ENCODE measurements at regions not wholly inside any gene's neighbourhood (a gene's known extent, or its start where the extent isn't known, plus 50 kb on each side); places are given as distances from the start of the nearest gene placed in this dataset.
"Not testable (repeated sequence)": the region's sequence is repeated elsewhere in the genome, so short reads cannot be mapped to it uniquely, and the experiment has no call there.

GRCh38 chr13:90732049-90732448, 615.4 kb upstream of the MIR17HG start:
- no peak for DNase-seq

DNA sequence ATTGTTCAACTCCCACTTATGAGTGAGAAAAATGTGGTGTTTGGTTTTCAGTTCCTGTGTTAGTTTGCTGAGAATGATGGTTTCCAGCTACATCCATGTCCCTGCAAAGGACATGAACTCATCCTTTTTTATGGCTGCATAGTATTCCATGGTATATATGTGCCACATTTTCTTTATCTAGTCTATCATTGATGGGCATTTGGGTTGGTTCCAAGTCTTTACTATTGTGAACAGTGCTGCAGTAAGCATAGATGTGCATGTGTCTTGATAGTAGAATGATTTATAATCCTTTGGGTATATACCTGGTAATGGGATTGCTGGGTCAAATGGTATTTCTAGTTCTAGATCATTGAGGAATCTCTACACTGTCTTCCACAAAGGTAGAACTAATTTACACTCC, 613.0 kb upstream of the MIR17HG start:
- not testable (repeated sequence) for DNase-seq

DNA sequence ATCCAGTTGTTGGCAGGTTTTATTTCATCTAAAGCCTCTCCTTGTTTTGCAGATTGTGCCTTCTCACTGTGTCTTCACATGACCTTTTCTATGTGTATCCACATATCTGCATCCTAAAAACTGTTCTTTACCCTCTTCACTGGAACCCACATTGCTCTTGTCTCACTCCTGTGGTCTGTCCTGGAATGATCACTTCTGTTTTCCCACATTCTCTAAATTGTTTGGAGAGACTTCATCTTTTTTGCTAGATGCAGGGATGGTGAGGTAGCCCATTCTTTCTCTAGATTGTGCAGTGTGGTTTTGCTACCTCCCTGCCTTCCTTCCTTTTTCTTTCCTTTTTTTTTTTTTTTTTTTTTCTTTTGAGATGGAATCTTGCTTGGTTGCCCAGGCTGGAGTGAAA, 608.6 kb upstream of the MIR17HG start:
- DNase-seq = no peak

DNA sequence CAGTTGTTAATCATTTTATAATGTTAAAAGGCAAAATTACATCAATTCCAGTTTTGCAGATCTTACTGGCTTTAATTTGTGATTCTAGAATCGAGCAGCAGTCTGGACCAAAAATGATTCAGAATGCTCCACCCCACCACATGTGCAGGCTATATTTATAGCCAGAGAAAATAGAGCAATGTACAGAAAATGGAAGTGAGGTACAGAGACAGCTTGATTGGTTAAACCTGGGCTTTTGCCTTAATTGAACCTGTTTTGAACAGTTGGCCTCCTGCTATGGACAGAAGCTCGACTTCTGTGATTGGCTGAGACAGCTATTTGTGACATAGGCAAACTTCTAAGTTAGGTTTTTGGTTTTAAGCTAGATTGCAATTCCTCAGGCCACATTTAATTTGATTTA, 607.4 kb upstream of the MIR17HG start:
- DNase-seq = no peak

DNA sequence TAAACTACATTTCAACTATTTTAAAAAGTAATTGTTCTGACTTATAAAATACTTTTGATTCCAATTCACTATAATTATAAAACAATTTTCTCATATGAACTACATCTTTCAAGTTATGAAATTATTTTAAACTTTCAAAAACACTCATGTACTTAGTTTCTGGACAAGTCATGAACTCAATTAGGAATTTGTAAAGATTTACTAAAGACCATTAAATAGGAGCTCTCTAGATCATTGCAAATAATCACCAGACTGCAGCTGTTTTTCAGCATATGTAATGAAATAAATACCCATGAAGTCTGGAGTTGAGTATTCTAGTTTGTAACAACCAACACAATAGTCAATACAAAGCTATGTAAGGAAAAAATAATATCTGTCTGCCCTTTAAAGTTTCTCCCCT, 605.1 kb upstream of the MIR17HG start:
- no peak for DNase-seq

DNA sequence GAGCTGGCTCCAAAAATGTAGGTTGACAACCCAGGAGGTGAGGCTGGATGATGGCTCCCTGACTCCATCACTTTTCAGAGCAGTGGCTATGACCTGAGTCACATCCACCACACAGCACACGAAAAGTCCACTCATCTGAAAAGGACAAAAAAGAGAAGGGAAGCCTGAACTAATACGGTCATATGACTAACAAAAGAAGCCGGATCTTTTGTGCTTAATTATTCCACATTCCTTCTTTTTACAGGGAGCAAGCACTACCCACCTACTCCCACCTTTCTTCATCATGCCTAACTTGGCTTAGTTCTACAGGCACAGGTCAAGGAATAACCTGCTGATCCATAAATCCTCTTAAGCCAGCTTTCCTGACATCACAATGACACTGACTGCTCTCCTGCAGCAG, 601.3 kb upstream of the MIR17HG start:
- DNase-seq = no peak

- DNase-seq = no peak
Measured at GRCh38 chr13:90750021-90750420, 597.5 kb upstream of the MIR17HG start.

- no peak for DNase-seq
Measured at GRCh38 chr13:90751026-90751425, 596.5 kb upstream of the MIR17HG start.

- no peak for DNase-seq
Measured at GRCh38 chr13:90752070-90752469, 595.4 kb upstream of the MIR17HG start.

DNA sequence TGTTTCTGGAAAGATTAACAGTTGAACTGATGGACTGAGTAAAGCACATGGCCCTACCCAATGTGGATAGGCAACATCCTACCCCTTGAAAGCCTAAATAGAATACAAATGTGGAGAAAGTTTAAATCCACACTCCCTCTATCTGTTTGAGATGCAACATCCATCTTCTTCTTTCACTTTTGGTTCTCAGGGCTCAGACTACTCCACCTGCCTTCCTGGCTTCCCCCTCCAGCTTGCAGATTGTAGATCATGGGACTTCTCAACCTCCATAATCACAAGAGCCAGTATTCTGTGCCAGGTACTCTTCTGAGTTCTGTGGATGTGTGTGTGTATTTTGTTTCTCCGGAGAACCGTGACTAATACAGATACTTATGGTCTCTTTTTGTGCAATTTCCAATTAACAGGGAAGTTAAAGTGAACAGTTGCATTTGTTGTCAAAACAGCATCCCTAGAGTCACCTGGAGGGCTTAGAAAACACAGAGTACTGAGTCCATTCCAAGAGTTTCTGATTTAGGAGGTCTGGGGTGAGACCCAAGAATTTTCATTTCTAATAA, 590.3 kb upstream of the MIR17HG start:
- no peak for DNase-seq

DNA sequence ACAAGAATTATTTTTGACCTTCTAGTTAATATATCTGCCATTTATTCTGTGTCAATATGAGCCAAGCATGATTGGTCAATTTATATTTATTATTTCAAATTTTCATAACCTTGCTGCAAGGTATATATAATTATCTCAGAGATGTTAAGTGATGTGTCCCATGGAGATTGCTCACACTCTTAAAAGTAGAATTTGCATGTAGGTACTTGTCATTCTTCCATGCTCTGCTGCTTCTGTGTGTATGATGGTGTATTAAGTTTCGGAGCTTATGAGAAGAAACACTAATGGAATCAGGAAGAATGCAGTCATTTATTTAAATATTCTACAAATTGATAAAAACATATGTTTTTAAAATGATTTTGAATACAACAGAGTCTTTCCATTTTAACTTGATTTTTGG, 586.8 kb upstream of the MIR17HG start:
- DNase-seq = no peak

DNA sequence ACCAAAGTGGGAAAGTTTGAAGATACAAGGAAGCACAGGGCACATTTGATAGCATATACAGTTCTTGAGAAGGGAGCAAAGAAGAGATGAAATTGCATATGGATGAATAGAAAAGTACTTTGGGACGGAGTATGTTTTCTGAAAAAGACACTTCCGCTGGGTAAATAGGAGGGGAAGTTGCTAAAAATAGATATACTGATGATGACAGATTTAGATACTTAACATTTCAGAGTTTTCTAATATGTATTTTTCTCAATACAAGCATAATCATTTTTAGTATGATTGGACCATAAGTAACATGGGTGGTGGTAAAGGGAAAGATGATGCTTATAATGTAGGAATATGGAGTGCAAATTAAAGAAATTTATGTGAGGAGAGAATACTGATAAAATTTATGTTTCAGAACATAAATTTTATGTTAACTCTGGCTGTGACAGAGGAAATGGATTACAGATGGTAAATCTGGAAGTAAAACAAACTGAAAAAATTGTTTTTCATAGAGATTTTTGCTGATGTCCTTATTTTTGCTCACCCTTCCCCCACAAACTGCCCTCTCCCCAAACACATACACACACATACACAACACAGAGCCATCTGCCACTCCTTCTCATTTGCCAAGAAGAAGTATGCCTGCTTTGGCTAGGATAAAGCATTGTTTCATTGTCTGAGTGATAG, 583.9 kb upstream of the MIR17HG start:
- no peak for DNase-seq

DNA sequence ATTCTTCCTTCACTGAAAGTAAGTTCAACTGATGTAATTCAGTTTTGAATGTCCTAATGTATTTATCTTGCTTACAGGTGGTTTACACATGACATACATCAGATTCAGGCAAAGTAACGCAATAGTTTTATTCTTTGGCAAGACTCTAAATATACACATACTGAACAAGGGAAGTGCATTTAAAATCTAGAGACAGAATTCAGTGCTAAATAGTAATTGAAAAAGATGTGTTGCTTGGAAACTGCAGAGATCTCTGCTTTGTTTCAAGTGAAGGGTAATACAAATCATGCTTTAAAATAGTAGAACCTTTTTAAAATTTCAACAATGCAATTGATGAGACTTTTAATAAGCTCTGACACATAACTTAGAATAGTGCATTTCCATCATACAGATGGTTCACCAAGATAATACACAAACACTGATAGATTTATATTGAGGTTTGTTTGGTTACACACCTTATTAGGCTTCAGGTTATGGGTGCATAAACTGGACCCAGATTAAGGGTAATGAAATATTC, 581.0 kb upstream of the MIR17HG start:
- DNase-seq = no peak

DNA sequence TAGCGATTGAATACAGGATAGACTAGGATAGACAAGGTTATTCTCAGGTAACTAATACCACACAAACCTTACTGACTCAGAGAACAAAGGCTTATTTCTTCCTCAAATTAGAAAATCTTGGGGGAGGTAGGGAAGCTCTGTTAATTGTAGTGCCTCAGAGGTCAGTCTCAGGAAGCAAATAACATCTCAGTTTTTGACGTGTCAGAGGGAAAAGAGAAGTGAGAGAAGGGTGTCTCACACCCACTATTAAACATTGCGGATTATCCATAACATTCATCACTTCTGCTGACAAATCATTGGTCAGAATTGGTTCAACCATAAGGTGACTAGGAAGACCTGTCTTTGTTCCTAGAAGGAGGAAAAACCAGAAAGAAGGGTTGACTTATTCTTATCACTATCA, 579.4 kb upstream of the MIR17HG start:
- no peak for DNase-seq

- no peak for DNase-seq
Measured at GRCh38 chr13:90769387-90769786, 578.1 kb upstream of the MIR17HG start.

GRCh38 chr13:90770334-90770733, 577.2 kb upstream of the MIR17HG start:
- no peak for DNase-seq

GRCh38 chr13:90773681-90774080, 573.8 kb upstream of the MIR17HG start:
- DNase-seq = no peak

- DNase-seq = no peak
Measured at GRCh38 chr13:90776051-90776748, 571.3 kb upstream of the MIR17HG start.

DNA sequence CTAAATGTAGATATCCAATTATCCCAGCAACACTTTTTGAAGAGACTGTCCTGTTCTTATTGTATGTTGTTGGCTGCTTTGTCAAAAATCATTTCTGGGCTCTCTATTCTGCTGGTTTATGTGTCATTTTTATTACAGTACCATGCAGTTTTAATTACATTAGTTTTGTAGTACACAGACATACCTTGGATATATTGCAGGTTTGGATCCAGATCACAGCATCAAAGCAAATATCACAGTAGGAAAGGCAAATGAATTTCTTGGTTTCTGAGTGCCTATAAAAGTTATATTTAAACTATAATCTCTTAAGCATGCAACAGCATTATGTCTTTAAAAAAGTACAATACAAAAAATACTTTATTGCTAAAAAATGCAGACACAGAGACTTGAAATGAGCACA, 564.2 kb upstream of the MIR17HG start:
- no peak for DNase-seq

- DNase-seq = no peak
Measured at GRCh38 chr13:90787007-90787406, 560.5 kb upstream of the MIR17HG start.

DNA sequence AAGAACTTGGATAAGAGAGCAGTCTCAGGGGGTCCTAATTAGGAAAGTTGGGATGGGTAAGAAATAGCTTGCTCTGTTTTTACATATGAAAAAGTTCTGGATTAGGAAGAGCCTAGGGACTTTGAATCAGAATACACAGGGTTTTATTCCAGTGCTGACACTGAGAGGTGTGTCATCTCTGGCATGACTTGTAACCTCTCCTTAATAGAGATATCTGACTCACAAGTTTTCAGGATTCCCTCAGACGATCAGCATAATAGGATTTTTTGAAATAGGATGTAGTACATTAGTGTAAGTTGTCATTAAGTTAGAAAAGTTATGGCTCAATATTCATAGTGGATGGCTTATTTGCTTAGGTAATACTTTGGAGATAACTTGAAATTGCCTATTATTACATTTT, 555.2 kb upstream of the MIR17HG start:
- no peak for DNase-seq

DNA sequence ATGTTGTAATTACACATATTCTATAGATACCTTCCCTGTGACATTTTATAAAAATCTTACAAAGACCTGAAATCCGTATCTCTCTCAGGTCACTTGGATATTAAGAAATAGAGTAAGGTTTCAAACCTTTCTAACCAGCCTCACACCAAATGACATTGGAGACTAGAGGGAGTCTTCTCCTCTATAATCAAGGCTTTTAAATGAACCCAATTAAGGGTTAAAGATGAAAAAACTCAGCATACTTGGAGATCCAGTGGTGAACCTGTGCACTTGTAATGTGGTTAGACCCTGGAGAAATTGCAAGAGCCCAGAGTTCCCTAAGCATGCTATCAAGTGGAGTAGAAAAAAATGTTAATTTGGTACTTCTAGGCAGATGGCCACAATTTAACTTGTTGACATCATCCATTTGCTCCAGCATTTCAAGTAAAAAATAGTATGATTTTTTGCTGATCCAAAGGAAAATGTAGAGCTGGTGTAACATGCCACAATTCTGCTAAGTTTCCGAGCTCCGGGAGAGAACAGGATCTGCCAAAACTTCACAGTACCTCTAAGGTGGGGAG, 554.1 kb upstream of the MIR17HG start:
- DNase-seq = no peak

DNA sequence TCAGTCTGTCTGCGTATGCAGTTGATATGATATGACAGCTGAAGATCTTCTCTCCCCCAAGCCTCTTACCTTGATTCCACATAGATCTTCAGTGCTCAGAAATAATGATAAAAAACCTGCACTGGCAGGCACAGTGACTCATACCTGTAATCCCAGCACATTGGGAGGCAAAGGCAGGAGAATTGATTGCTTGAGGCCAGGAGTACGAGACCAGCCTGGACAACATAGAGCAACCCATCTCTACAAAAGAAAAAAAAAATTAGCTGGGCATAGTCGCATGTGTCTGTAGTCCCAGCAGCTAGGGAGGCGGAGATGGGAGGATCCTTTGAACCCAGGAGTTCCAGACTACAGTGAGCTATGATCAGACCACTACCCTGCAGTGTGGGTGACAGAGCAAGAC, 551.0 kb upstream of the MIR17HG start:
- DNase-seq = no peak

- DNase-seq = no peak
Measured at GRCh38 chr13:90797335-90797734, 550.2 kb upstream of the MIR17HG start.

All from DMS153 (cell line).